Neural cell (in vitro differentiated cells): ENCODE measurements at regions not wholly inside any gene's neighbourhood (a gene's known extent, or its start where the extent isn't known, plus 50 kb on each side); places are given as distances from the start of the nearest gene placed in this dataset.

ENCODE experiments used
- H2AFZ ChIP-seq: fragments of 200-600, 300-800 bp; sonication (generic), shearing (Covaris generic); 2 replicates; pipeline ENCODE4 v1.6.0; 2014; ENCODE audit warnings: low read depth, mild to moderate bottlenecking, antibody characterized with exemption, low read length, moderate library complexity
- H3F3A ChIP-seq: fragments of 200-600 bp; shearing (Covaris generic); 2 replicates; pipeline ENCODE4 v1.6.1; 2016; ENCODE audit warnings: mild to moderate bottlenecking, moderate library complexity, mixed read lengths, antibody characterized with exemption, low read length; ENCODE audit not compliant: insufficient read depth, poor library complexity, severe bottlenecking
- H3K27ac ChIP-seq: fragments of 200-600, 300-800 bp; sonication (generic), shearing (Covaris generic); 2 replicates; pipeline ENCODE4 v1.5.1; 2014; ENCODE audit warnings: mild to moderate bottlenecking, low read length, moderate library complexity
- H3K27me3 ChIP-seq: fragments of 300-800, 200-600 bp; sonication (generic), shearing (Covaris generic); 2 replicates; pipeline ENCODE4 v1.6.0; 2014; ENCODE audit warnings: mild to moderate bottlenecking, low read depth, low read length, moderate library complexity; ENCODE audit not compliant: insufficient read depth
- H3K36me3 ChIP-seq: fragments of 300-800, 200-600 bp; sonication (generic), shearing (Covaris generic); 2 replicates; pipeline ENCODE4 v1.5.1; 2014; ENCODE audit warnings: mild to moderate bottlenecking, antibody characterized with exemption, low read length, moderate library complexity; ENCODE audit not compliant: insufficient read depth
- H3K4me2 ChIP-seq: fragments of 300-800, 200-600 bp; sonication (generic), shearing (Covaris generic); 2 replicates; pipeline ENCODE4 v1.6.0; 2014; ENCODE audit warnings: mild to moderate bottlenecking, low read length
- H3K4me3 ChIP-seq: fragments of 300-800, 200-600 bp; sonication (generic), shearing (Covaris generic); 2 replicates; pipeline ENCODE4 v1.5.1; 2014; ENCODE audit warnings: mild to moderate bottlenecking, low read length, moderate library complexity
- H3K79me2 ChIP-seq: fragments of 200-600 bp; shearing (Covaris generic); replicated peaks from 2 replicates; pipeline ENCODE4 v1.6.0; 2014; ENCODE audit warnings: mild to moderate bottlenecking, low read length, moderate library complexity; ENCODE audit not compliant: insufficient read depth
- H3K9ac ChIP-seq: fragments of 300-800, 200-600 bp; sonication (generic), shearing (Covaris generic); 2 replicates; pipeline ENCODE4 v1.6.1; 2016; ENCODE audit warnings: mild to moderate bottlenecking, low read length, mixed read lengths
- H3K9me2 ChIP-seq: fragments of 200-600 bp; shearing (Covaris generic); 2 replicates; pipeline ENCODE4 v1.6.1; 2016; ENCODE audit warnings: mild to moderate bottlenecking, low read length, mixed read lengths; ENCODE audit not compliant: insufficient read depth
- H3K9me3 ChIP-seq: fragments of 200-600, 300-800 bp; sonication (generic), shearing (Covaris generic); 2 replicates; pipeline ENCODE4 v1.6.1; 2016; ENCODE audit warnings: mild to moderate bottlenecking, mixed run types, low read length, moderate library complexity, mixed read lengths
- H4K20me1 ChIP-seq: fragments of 200-600 bp; shearing (Covaris generic); 2 replicates; pipeline ENCODE4 v1.6.1; 2016; ENCODE audit warnings: mild to moderate bottlenecking, mixed run types; ENCODE audit not compliant: insufficient read depth
- CTCF ChIP-seq: fragments of 450-650 bp; IDR thresholded peaks from 2 replicates; pipeline ENCODE4 v1.5.1; 2014; ENCODE audit warnings: antibody characterized with exemption, mild to moderate bottlenecking, moderate library complexity; ENCODE audit not compliant: poor library complexity, severe bottlenecking
- EP300 ChIP-seq: fragments of 450-650 bp; conservative IDR thresholded peaks from 2 replicates; pipeline ENCODE4 v1.6.1; 2014; ENCODE audit warnings: antibody characterized with exemption, mild to moderate bottlenecking, moderate library complexity; ENCODE audit not compliant: poor library complexity, severe bottlenecking
- EZH2 ChIP-seq: fragments of 200-600, 300-800 bp; shearing (Covaris generic), sonication (generic); IDR thresholded peaks from 2 replicates; pipeline ENCODE4 v1.6.1; 2014; ENCODE audit warnings: antibody characterized with exemption, low read length, borderline replicate concordance, mild to moderate bottlenecking; ENCODE audit not compliant: insufficient read depth, poor library complexity, severe bottlenecking
- MXI1 ChIP-seq: fragments of 450-650 bp; conservative IDR thresholded peaks from 2 replicates; pipeline ENCODE4 v1.6.1; 2014; ENCODE audit warnings: antibody characterized with exemption, mild to moderate bottlenecking; ENCODE audit not compliant: poor library complexity, severe bottlenecking
- POLR2AphosphoS5 ChIP-seq: IDR thresholded peaks from 2 replicates; pipeline ENCODE4 v1.6.1; 2012
- RAD21 ChIP-seq: fragments of 450-650 bp; conservative IDR thresholded peaks from 2 replicates; pipeline ENCODE4 v1.6.1; 2014; ENCODE audit warnings: antibody characterized with exemption, mild to moderate bottlenecking, moderate library complexity
- REST ChIP-seq: IDR thresholded peaks from 2 replicates; pipeline ENCODE4 v1.6.1; 2012; ENCODE audit warnings: borderline replicate concordance
- SMC3 ChIP-seq: fragments of 450-650 bp; conservative IDR thresholded peaks from 2 replicates; pipeline ENCODE4 v1.6.1; 2014; ENCODE audit warnings: antibody characterized with exemption, mild to moderate bottlenecking, moderate library complexity; ENCODE audit not compliant: poor library complexity
- TAF1 ChIP-seq: IDR thresholded peaks from 2 replicates; pipeline ENCODE4 v1.6.1; 2012; ENCODE audit warnings: low read depth

GRCh38 chr7:127525866-127526480 lies 59.4 kb downstream of the GCC1 start:
- Histone ChIP-seq H3K4me2 (no peak overlapping the region), H3K36me3 (no peaks in the 10 kb centered on the region), H4K20me1 (no peaks in the 10 kb centered on the region), H3K9ac (no peak overlapping the region), H3K27ac (no peak overlapping the region), H3K9me3 (no peaks in the 10 kb centered on the region), H2AFZ (no peak overlapping the region), H3F3A (no peaks in the 10 kb centered on the region), H3K9me2 (no peaks in the 10 kb centered on the region), H3K79me2 (no peaks in the 10 kb centered on the region), H3K27me3 (no peaks in the 10 kb centered on the region), H3K4me3 (no peak overlapping the region)
- TF ChIP-seq POLR2AphosphoS5 (no peak), SMC3 (no peak), REST (no peak), RAD21 (no peak), EP300 (no peak), EZH2 (no peak), TAF1 (no peak), CTCF (no peak), MXI1 (no peak)

- Histone ChIP-seq H3K79me2 (no peaks in the 10 kb centered on the region), H4K20me1 (no peaks in the 10 kb centered on the region), H3K27me3 (peaks cover 4% of the 10 kb centered on the region), H3K9me3 (no peaks in the 10 kb centered on the region), H3K9me2 (no peaks in the 10 kb centered on the region), H3K9ac (no peak overlapping the region), H3K36me3 (no peaks in the 10 kb centered on the region), H3K4me2 (no peak overlapping the region), H3K27ac (no peak overlapping the region), H3K4me3 (no peak overlapping the region), H2AFZ (no peak overlapping the region), H3F3A (no peaks in the 10 kb centered on the region)
- TF ChIP-seq EP300 = no peak
- no peak for TF ChIP-seq REST
- no peak for TF ChIP-seq POLR2AphosphoS5
Measured at GRCh38 chr7:127516320-127516719, 69.1 kb downstream of the GCC1 start.
